ENCODE measurements at regions not wholly inside any gene's neighbourhood (a gene's known extent, or its start where the extent isn't known, plus 50 kb on each side); places are given as distances from the start of the nearest gene placed in this dataset.

GRCh38 chr2:129902731-129903585 is 76.5 kb upstream of the RAB6C start:
- DNase-seq (ENCODE audit: low read depth in 1 of 2, low spot score in 1 of 2) = no peak
- TF ChIP-seq POLR2AphosphoS5 (IDR thresholded peaks at IDR 0.05; ENCODE audit: low read depth) (no peak), CTCF (IDR thresholded peaks at IDR 0.05; ENCODE audit: insufficient read depth, low read length) (no peak), REST (IDR thresholded peaks at IDR 0.05; ENCODE audit: insufficient replicate concordance, low read depth) (no peak), SPI1 (IDR thresholded peaks at IDR 0.05; ENCODE audit: borderline replicate concordance, low read depth) (no peak), GABPA (IDR thresholded peaks at IDR 0.05; ENCODE audit: low read depth) (no peak)
- H3K4me3 ChIP-seq (replicated peaks; ENCODE audit: insufficient read depth, low read length) = no peak overlapping the region
- H3K27ac ChIP-seq (replicated peaks) = no peak overlapping the region
- no peaks in the 10 kb centered on the region for H3K27me3 ChIP-seq (ENCODE audit: insufficient read depth, poor library complexity, severe bottlenecking)

- H3K4me3 ChIP-seq (replicated peaks; ENCODE audit: insufficient read depth, low read length) = no peak overlapping the region
- H3K27ac ChIP-seq (replicated peaks) = no peak overlapping the region
- no peaks in the 10 kb centered on the region for H3K27me3 ChIP-seq (ENCODE audit: insufficient read depth, poor library complexity, severe bottlenecking)
- TF ChIP-seq SPI1 (IDR thresholded peaks at IDR 0.05; ENCODE audit: borderline replicate concordance, low read depth) (no peak), POLR2AphosphoS5 (IDR thresholded peaks at IDR 0.05; ENCODE audit: low read depth) (no peak), GABPA (IDR thresholded peaks at IDR 0.05; ENCODE audit: low read depth) (no peak), REST (IDR thresholded peaks at IDR 0.05; ENCODE audit: insufficient replicate concordance, low read depth) (no peak), CTCF (IDR thresholded peaks at IDR 0.05; ENCODE audit: insufficient read depth, low read length) (no peak)
- no peak for DNase-seq (ENCODE audit: low read depth in 1 of 2, low spot score in 1 of 2)
Measured at GRCh38 chr2:129903586-129904425, 75.7 kb upstream of the RAB6C start.

- no peak for TF ChIP-seq REST (IDR thresholded peaks at IDR 0.05; ENCODE audit: insufficient replicate concordance, low read depth)
- TF ChIP-seq POLR2AphosphoS5 (IDR thresholded peaks at IDR 0.05; ENCODE audit: low read depth) = no peak
- TF ChIP-seq SPI1 (IDR thresholded peaks at IDR 0.05; ENCODE audit: borderline replicate concordance, low read depth) = no peak
- TF ChIP-seq GABPA (IDR thresholded peaks at IDR 0.05; ENCODE audit: low read depth) = no peak
- no peak for TF ChIP-seq CTCF (IDR thresholded peaks at IDR 0.05; ENCODE audit: insufficient read depth, low read length)
- Histone ChIP-seq H3K27ac (replicated peaks) (no peak overlapping the region), H3K27me3 (ENCODE audit: insufficient read depth, poor library complexity, severe bottlenecking) (no peaks in the 10 kb centered on the region), H3K4me3 (replicated peaks; ENCODE audit: insufficient read depth, low read length) (no peak overlapping the region)
- DNase-seq (ENCODE audit: low read depth in 1 of 2, low spot score in 1 of 2) = no peak
Measured at GRCh38 chr2:129904532-129905446, 74.7 kb upstream of the RAB6C start.

Data from HL-60 (cell line).